ENCODE measurements at regions not wholly inside any gene's neighbourhood (a gene's known extent, or its start where the extent isn't known, plus 50 kb on each side); places are given as distances from the start of the nearest gene placed in this dataset.

GRCh38 chr14:97705976-97706375 is 908.8 kb downstream of the VRK1 start:
- Histone ChIP-seq H3K36me3 (no peaks in the 10 kb centered on the region), H3K9me3 (ENCODE audit: severe bottlenecking) (no peaks in the 10 kb centered on the region), H3K27me3 (ENCODE audit: insufficient read depth, low read depth, severe bottlenecking) (peaks cover 45% of the 10 kb centered on the region), H3K27ac (no peak overlapping the region), H3K4me3 (ENCODE audit: low read depth, low read length) (no peak overlapping the region)
- DNase-seq, result no peak
- no peak for TF ChIP-seq CTCF (IDR thresholded peaks at IDR 0.05; ENCODE audit: low read depth, low read length)

- TF ChIP-seq CTCF (IDR thresholded peaks at IDR 0.05; ENCODE audit: low read depth, low read length), result no peak
- no peaks in the 10 kb centered on the region for H3K36me3 ChIP-seq
- H3K9me3 ChIP-seq (ENCODE audit: severe bottlenecking), result no peaks in the 10 kb centered on the region
- H3K27ac ChIP-seq, result no peak overlapping the region
- H3K27me3 ChIP-seq (ENCODE audit: insufficient read depth, low read depth, severe bottlenecking), result peaks cover 51% of the 10 kb centered on the region
- no peak for DNase-seq
- H3K4me3 ChIP-seq (ENCODE audit: low read depth, low read length), result no peak overlapping the region
Measured at GRCh38 chr14:97706819-97707218, 909.6 kb downstream of the VRK1 start.

- H3K9me3 ChIP-seq (ENCODE audit: severe bottlenecking), result no peaks in the 10 kb centered on the region
- H3K36me3 ChIP-seq, result no peaks in the 10 kb centered on the region
- no peak for TF ChIP-seq CTCF (IDR thresholded peaks at IDR 0.05; ENCODE audit: low read depth, low read length)
- H3K27me3 ChIP-seq (ENCODE audit: insufficient read depth, low read depth, severe bottlenecking), result peaks cover 49% of the 10 kb centered on the region
- no peak overlapping the region for H3K4me3 ChIP-seq (ENCODE audit: low read depth, low read length)
- no peak for DNase-seq
- no peak overlapping the region for H3K27ac ChIP-seq
Measured at GRCh38 chr14:97707603-97708002, 910.4 kb downstream of the VRK1 start.

- no peak overlapping the region for H3K27ac ChIP-seq
- no peak for DNase-seq
- no peak overlapping the region for H3K4me3 ChIP-seq (ENCODE audit: low read depth, low read length)
- peaks cover 50% of the 10 kb centered on the region for H3K27me3 ChIP-seq (ENCODE audit: insufficient read depth, low read depth, severe bottlenecking)
- H3K36me3 ChIP-seq, result no peaks in the 10 kb centered on the region
- TF ChIP-seq CTCF (IDR thresholded peaks at IDR 0.05; ENCODE audit: low read depth, low read length), result no peak
- no peaks in the 10 kb centered on the region for H3K9me3 ChIP-seq (ENCODE audit: severe bottlenecking)
Measured at GRCh38 chr14:97709552-97709951, 912.4 kb downstream of the VRK1 start.

- no peak for TF ChIP-seq CTCF (IDR thresholded peaks at IDR 0.05; ENCODE audit: low read depth, low read length)
- Histone ChIP-seq H3K36me3 (no peaks in the 10 kb centered on the region), H3K27ac (no peak overlapping the region), H3K9me3 (ENCODE audit: severe bottlenecking) (no peaks in the 10 kb centered on the region), H3K27me3 (ENCODE audit: insufficient read depth, low read depth, severe bottlenecking) (peaks cover 44% of the 10 kb centered on the region), H3K4me3 (ENCODE audit: low read depth, low read length) (no peak overlapping the region)
- no peak for DNase-seq
Measured at GRCh38 chr14:97710726-97711125, 913.5 kb downstream of the VRK1 start.

GRCh38 chr14:97712471-97712870 is 915.3 kb downstream of the VRK1 start:
- no peak for TF ChIP-seq CTCF (IDR thresholded peaks at IDR 0.05; ENCODE audit: low read depth, low read length)
- no peak for DNase-seq
- Histone ChIP-seq H3K27ac (no peak overlapping the region), H3K36me3 (no peaks in the 10 kb centered on the region), H3K9me3 (ENCODE audit: severe bottlenecking) (no peaks in the 10 kb centered on the region), H3K4me3 (ENCODE audit: low read depth, low read length) (no peak overlapping the region), H3K27me3 (ENCODE audit: insufficient read depth, low read depth, severe bottlenecking) (peaks cover 43% of the 10 kb centered on the region)
